Neural cell (in vitro differentiated cells): ENCODE measurements at regions not wholly inside any gene's neighbourhood (a gene's known extent, or its start where the extent isn't known, plus 50 kb on each side); places are given as distances from the start of the nearest gene placed in this dataset.

ENCODE experiments used
- H2AFZ ChIP-seq: fragments of 200-600, 300-800 bp; sonication (generic), shearing (Covaris generic); 2 replicates; pipeline ENCODE4 v1.6.0; 2014; ENCODE audit warnings: low read depth, mild to moderate bottlenecking, antibody characterized with exemption, low read length, moderate library complexity
- H3F3A ChIP-seq: fragments of 200-600 bp; shearing (Covaris generic); 2 replicates; pipeline ENCODE4 v1.6.1; 2016; ENCODE audit warnings: mild to moderate bottlenecking, moderate library complexity, mixed read lengths, antibody characterized with exemption, low read length; ENCODE audit not compliant: insufficient read depth, poor library complexity, severe bottlenecking
- H3K27ac ChIP-seq: fragments of 200-600, 300-800 bp; sonication (generic), shearing (Covaris generic); 2 replicates; pipeline ENCODE4 v1.5.1; 2014; ENCODE audit warnings: mild to moderate bottlenecking, low read length, moderate library complexity
- H3K27me3 ChIP-seq: fragments of 300-800, 200-600 bp; sonication (generic), shearing (Covaris generic); 2 replicates; pipeline ENCODE4 v1.6.0; 2014; ENCODE audit warnings: mild to moderate bottlenecking, low read depth, low read length, moderate library complexity; ENCODE audit not compliant: insufficient read depth
- H3K36me3 ChIP-seq: fragments of 300-800, 200-600 bp; sonication (generic), shearing (Covaris generic); 2 replicates; pipeline ENCODE4 v1.5.1; 2014; ENCODE audit warnings: mild to moderate bottlenecking, antibody characterized with exemption, low read length, moderate library complexity; ENCODE audit not compliant: insufficient read depth
- H3K4me2 ChIP-seq: fragments of 300-800, 200-600 bp; sonication (generic), shearing (Covaris generic); 2 replicates; pipeline ENCODE4 v1.6.0; 2014; ENCODE audit warnings: mild to moderate bottlenecking, low read length
- H3K4me3 ChIP-seq: fragments of 300-800, 200-600 bp; sonication (generic), shearing (Covaris generic); 2 replicates; pipeline ENCODE4 v1.5.1; 2014; ENCODE audit warnings: mild to moderate bottlenecking, low read length, moderate library complexity
- H3K79me2 ChIP-seq: fragments of 200-600 bp; shearing (Covaris generic); replicated peaks from 2 replicates; pipeline ENCODE4 v1.6.0; 2014; ENCODE audit warnings: mild to moderate bottlenecking, low read length, moderate library complexity; ENCODE audit not compliant: insufficient read depth
- H3K9ac ChIP-seq: fragments of 300-800, 200-600 bp; sonication (generic), shearing (Covaris generic); 2 replicates; pipeline ENCODE4 v1.6.1; 2016; ENCODE audit warnings: mild to moderate bottlenecking, low read length, mixed read lengths
- H3K9me2 ChIP-seq: fragments of 200-600 bp; shearing (Covaris generic); 2 replicates; pipeline ENCODE4 v1.6.1; 2016; ENCODE audit warnings: mild to moderate bottlenecking, low read length, mixed read lengths; ENCODE audit not compliant: insufficient read depth
- H3K9me3 ChIP-seq: fragments of 200-600, 300-800 bp; sonication (generic), shearing (Covaris generic); 2 replicates; pipeline ENCODE4 v1.6.1; 2016; ENCODE audit warnings: mild to moderate bottlenecking, mixed run types, low read length, moderate library complexity, mixed read lengths
- H4K20me1 ChIP-seq: fragments of 200-600 bp; shearing (Covaris generic); 2 replicates; pipeline ENCODE4 v1.6.1; 2016; ENCODE audit warnings: mild to moderate bottlenecking, mixed run types; ENCODE audit not compliant: insufficient read depth
- CTCF ChIP-seq: fragments of 450-650 bp; IDR thresholded peaks from 2 replicates; pipeline ENCODE4 v1.5.1; 2014; ENCODE audit warnings: antibody characterized with exemption, mild to moderate bottlenecking, moderate library complexity; ENCODE audit not compliant: poor library complexity, severe bottlenecking
- EP300 ChIP-seq: fragments of 450-650 bp; conservative IDR thresholded peaks from 2 replicates; pipeline ENCODE4 v1.6.1; 2014; ENCODE audit warnings: antibody characterized with exemption, mild to moderate bottlenecking, moderate library complexity; ENCODE audit not compliant: poor library complexity, severe bottlenecking
- EZH2 ChIP-seq: fragments of 200-600, 300-800 bp; shearing (Covaris generic), sonication (generic); IDR thresholded peaks from 2 replicates; pipeline ENCODE4 v1.6.1; 2014; ENCODE audit warnings: antibody characterized with exemption, low read length, borderline replicate concordance, mild to moderate bottlenecking; ENCODE audit not compliant: insufficient read depth, poor library complexity, severe bottlenecking
- MXI1 ChIP-seq: fragments of 450-650 bp; conservative IDR thresholded peaks from 2 replicates; pipeline ENCODE4 v1.6.1; 2014; ENCODE audit warnings: antibody characterized with exemption, mild to moderate bottlenecking; ENCODE audit not compliant: poor library complexity, severe bottlenecking
- POLR2AphosphoS5 ChIP-seq: IDR thresholded peaks from 2 replicates; pipeline ENCODE4 v1.6.1; 2012
- RAD21 ChIP-seq: fragments of 450-650 bp; conservative IDR thresholded peaks from 2 replicates; pipeline ENCODE4 v1.6.1; 2014; ENCODE audit warnings: antibody characterized with exemption, mild to moderate bottlenecking, moderate library complexity
- SMC3 ChIP-seq: fragments of 450-650 bp; conservative IDR thresholded peaks from 2 replicates; pipeline ENCODE4 v1.6.1; 2014; ENCODE audit warnings: antibody characterized with exemption, mild to moderate bottlenecking, moderate library complexity; ENCODE audit not compliant: poor library complexity
- TAF1 ChIP-seq: IDR thresholded peaks from 2 replicates; pipeline ENCODE4 v1.6.1; 2012; ENCODE audit warnings: low read depth
- TF ChIP-seq, protein P1 (sequence below): IDR thresholded peaks from 2 replicates; pipeline ENCODE4 v1.6.1; 2012; ENCODE audit warnings: borderline replicate concordance

DNA sequence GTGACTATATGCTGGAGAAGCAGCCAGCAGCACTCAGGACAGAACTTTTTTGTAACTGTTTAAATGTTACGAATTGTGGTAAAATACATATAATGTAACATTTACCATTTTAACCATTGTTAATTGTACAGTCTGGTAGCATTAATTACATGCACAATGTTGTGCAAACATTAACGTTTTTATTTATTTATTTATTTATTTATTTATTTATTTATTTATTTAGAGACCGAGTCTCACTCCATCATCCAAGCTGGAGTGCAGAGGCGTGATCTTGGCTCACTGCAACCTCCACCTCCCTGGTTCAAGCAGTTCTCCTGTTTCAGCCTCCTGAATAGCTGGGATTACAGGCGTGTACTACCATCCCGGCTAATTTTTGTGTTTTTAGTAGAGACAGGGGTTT lies 88.7 kb upstream of the TEX51 start:
- H4K20me1 ChIP-seq = no peaks in the 10 kb centered on the region
- H3K9me2 ChIP-seq = no peaks in the 10 kb centered on the region
- H2AFZ ChIP-seq = no peak overlapping the region
- H3K27me3 ChIP-seq = no peaks in the 10 kb centered on the region
- no peak overlapping the region for H3K9ac ChIP-seq
- H3K4me2 ChIP-seq = no peak overlapping the region
- no peaks in the 10 kb centered on the region for H3K79me2 ChIP-seq
- H3K4me3 ChIP-seq = no peak overlapping the region
- no peak overlapping the region for H3K27ac ChIP-seq
- TF ChIP-seq SMC3 (no peak), MXI1 (no peak), EZH2 (no peak), POLR2AphosphoS5 (no peak), CTCF (no peak), EP300 (no peak), RAD21 (no peak), TAF1 (no peak)
- TF ChIP-seq, protein P1, sequence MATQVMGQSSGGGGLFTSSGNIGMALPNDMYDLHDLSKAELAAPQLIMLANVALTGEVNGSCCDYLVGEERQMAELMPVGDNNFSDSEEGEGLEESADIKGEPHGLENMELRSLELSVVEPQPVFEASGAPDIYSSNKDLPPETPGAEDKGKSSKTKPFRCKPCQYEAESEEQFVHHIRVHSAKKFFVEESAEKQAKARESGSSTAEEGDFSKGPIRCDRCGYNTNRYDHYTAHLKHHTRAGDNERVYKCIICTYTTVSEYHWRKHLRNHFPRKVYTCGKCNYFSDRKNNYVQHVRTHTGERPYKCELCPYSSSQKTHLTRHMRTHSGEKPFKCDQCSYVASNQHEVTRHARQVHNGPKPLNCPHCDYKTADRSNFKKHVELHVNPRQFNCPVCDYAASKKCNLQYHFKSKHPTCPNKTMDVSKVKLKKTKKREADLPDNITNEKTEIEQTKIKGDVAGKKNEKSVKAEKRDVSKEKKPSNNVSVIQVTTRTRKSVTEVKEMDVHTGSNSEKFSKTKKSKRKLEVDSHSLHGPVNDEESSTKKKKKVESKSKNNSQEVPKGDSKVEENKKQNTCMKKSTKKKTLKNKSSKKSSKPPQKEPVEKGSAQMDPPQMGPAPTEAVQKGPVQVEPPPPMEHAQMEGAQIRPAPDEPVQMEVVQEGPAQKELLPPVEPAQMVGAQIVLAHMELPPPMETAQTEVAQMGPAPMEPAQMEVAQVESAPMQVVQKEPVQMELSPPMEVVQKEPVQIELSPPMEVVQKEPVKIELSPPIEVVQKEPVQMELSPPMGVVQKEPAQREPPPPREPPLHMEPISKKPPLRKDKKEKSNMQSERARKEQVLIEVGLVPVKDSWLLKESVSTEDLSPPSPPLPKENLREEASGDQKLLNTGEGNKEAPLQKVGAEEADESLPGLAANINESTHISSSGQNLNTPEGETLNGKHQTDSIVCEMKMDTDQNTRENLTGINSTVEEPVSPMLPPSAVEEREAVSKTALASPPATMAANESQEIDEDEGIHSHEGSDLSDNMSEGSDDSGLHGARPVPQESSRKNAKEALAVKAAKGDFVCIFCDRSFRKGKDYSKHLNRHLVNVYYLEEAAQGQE = no peak
- H3F3A ChIP-seq = no peaks in the 10 kb centered on the region
- no peaks in the 10 kb centered on the region for H3K36me3 ChIP-seq
- no peaks in the 10 kb centered on the region for H3K9me3 ChIP-seq

DNA sequence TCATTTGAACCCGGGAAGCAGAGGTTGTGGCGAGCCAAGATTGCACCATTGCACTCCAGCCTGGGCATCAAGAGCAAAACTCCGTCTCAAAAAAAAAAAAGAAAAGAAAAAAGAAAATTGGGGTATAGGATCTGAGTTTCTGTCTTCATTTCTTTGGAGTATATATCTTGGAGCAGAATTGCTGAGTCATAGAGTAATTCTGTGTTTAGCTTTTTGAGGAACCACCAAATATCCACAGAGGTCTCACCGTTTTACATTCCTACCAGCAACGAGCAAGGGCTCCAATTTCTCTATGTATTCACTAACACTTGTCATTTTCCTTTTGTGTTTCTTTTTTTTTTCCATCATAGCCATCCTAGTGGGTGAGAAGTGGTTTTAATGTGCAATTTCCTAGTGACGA lies 87.6 kb upstream of the TEX51 start:
- no peaks in the 10 kb centered on the region for H3K79me2 ChIP-seq
- no peaks in the 10 kb centered on the region for H3K9me2 ChIP-seq
- no peak overlapping the region for H3K9ac ChIP-seq
- TF ChIP-seq MXI1 (no peak), POLR2AphosphoS5 (no peak), SMC3 (no peak), RAD21 (no peak), TAF1 (no peak), EP300 (no peak), CTCF (no peak), EZH2 (no peak)
- TF ChIP-seq, protein P1 = no peak
- H3K27ac ChIP-seq = no peak overlapping the region
- no peaks in the 10 kb centered on the region for H3K27me3 ChIP-seq
- no peak overlapping the region for H2AFZ ChIP-seq
- H4K20me1 ChIP-seq = no peaks in the 10 kb centered on the region
- no peaks in the 10 kb centered on the region for H3F3A ChIP-seq
- H3K9me3 ChIP-seq = no peaks in the 10 kb centered on the region
- no peak overlapping the region for H3K4me3 ChIP-seq
- no peaks in the 10 kb centered on the region for H3K36me3 ChIP-seq
- no peak overlapping the region for H3K4me2 ChIP-seq
